ENCODE measurements at regions not wholly inside any gene's neighbourhood (a gene's known extent, or its start where the extent isn't known, plus 50 kb on each side); places are given as distances from the start of the nearest gene placed in this dataset.

GRCh38 chr14:46233786-46234185 is 417.8 kb downstream of the RPL10L start:
- CTCF ChIA-PET: no interaction called here
- no peak for DNase-seq (ENCODE audit: unreplicated experiment)
- Mint-ChIP-seq H3K4me1 (ENCODE audit: insufficient read depth, unreplicated experiment) (no peaks in the 10 kb centered on the region), H3K27me3 (ENCODE audit: insufficient read depth, unreplicated experiment) (no peaks in the 10 kb centered on the region), H3K9me3 (ENCODE audit: unreplicated experiment) (peaks cover 3% of the 10 kb centered on the region), H3K27ac (ENCODE audit: low read depth, unreplicated experiment) (no peak overlapping the region), H3K36me3 (ENCODE audit: insufficient read depth, unreplicated experiment) (no peaks in the 10 kb centered on the region), H3K4me3 (ENCODE audit: unreplicated experiment) (no peak overlapping the region)
- intact Hi-C loops (cut with micrococcal nuclease): no loop called here
- no TSS peak for BruUV-seq (replicated peaks)
- POLR2A ChIA-PET: no interaction called here
- TF ChIP-seq CTCF (IDR thresholded peaks at IDR 0.05; ENCODE audit: unreplicated experiment): no peak

- POLR2A ChIA-PET: no interaction called here
- intact Hi-C loops (cut with micrococcal nuclease): no loop called here
- peaks cover 9% of the 10 kb centered on the region for H3K9me3 Mint-ChIP-seq (ENCODE audit: unreplicated experiment)
Observed at GRCh38 chr14:46230540-46230939, 421.0 kb downstream of the RPL10L start.

GRCh38 chr14:46215801-46216200 is 435.8 kb downstream of the RPL10L start:
- CTCF ChIA-PET: no interaction called here
- POLR2A ChIA-PET: no interaction called here
- Mint-ChIP-seq H3K9me3 (ENCODE audit: unreplicated experiment) (peaks cover 7% of the 10 kb centered on the region), H3K27ac (ENCODE audit: low read depth, unreplicated experiment) (no peak overlapping the region), H3K27me3 (ENCODE audit: insufficient read depth, unreplicated experiment) (peaks cover 37% of the 10 kb centered on the region), H3K4me3 (ENCODE audit: unreplicated experiment) (no peak overlapping the region), H3K4me1 (ENCODE audit: insufficient read depth, unreplicated experiment) (no peaks in the 10 kb centered on the region), H3K36me3 (ENCODE audit: insufficient read depth, unreplicated experiment) (no peaks in the 10 kb centered on the region)
- intact Hi-C loops (cut with micrococcal nuclease): no loop called here
- no peak for TF ChIP-seq CTCF (IDR thresholded peaks at IDR 0.05; ENCODE audit: unreplicated experiment)
- BruUV-seq (replicated peaks): no TSS peak
- DNase-seq (ENCODE audit: unreplicated experiment): no peak

More at GRCh38 chr14:46230540-46230939, 421.0 kb downstream of the RPL10L start:
- Mint-ChIP-seq H3K4me1 (ENCODE audit: insufficient read depth, unreplicated experiment) (no peaks in the 10 kb centered on the region), H3K27ac (ENCODE audit: low read depth, unreplicated experiment) (no peak overlapping the region), H3K4me3 (ENCODE audit: unreplicated experiment) (no peak overlapping the region), H3K27me3 (ENCODE audit: insufficient read depth, unreplicated experiment) (no peaks in the 10 kb centered on the region), H3K36me3 (ENCODE audit: insufficient read depth, unreplicated experiment) (no peaks in the 10 kb centered on the region)
- CTCF ChIA-PET: no interaction called here
- no peak for TF ChIP-seq CTCF (IDR thresholded peaks at IDR 0.05; ENCODE audit: unreplicated experiment)
- DNase-seq (ENCODE audit: unreplicated experiment): no peak
- BruUV-seq (replicated peaks): no TSS peak

- Mint-ChIP-seq H3K9me3 (ENCODE audit: unreplicated experiment) (no peaks in the 10 kb centered on the region), H3K27me3 (ENCODE audit: insufficient read depth, unreplicated experiment) (peaks cover 31% of the 10 kb centered on the region), H3K27ac (ENCODE audit: low read depth, unreplicated experiment) (no peak overlapping the region), H3K4me3 (ENCODE audit: unreplicated experiment) (no peak overlapping the region), H3K36me3 (ENCODE audit: insufficient read depth, unreplicated experiment) (no peaks in the 10 kb centered on the region), H3K4me1 (ENCODE audit: insufficient read depth, unreplicated experiment) (peaks cover 4% of the 10 kb centered on the region)
- CTCF ChIA-PET: no interaction called here
- POLR2A ChIA-PET: no interaction called here
- no TSS peak for BruUV-seq (replicated peaks)
- no peak for DNase-seq (ENCODE audit: unreplicated experiment)
- TF ChIP-seq CTCF (IDR thresholded peaks at IDR 0.05; ENCODE audit: unreplicated experiment): no peak
- intact Hi-C loops (cut with micrococcal nuclease): no loop called here
Observed at GRCh38 chr14:46198676-46199075, 452.9 kb downstream of the RPL10L start.

Measured in MCF 10A (cell line).